GM21526 (cell line): ENCODE measurements at regions not wholly inside any gene's neighbourhood (a gene's known extent, or its start where the extent isn't known, plus 50 kb on each side); places are given as distances from the start of the nearest gene placed in this dataset.
"Not testable (repeated sequence)": the region's sequence is repeated elsewhere in the genome, so short reads cannot be mapped to it uniquely, and the experiment has no call there.

ENCODE experiments used
- ATAC-seq: cut with Tn5 transposase; IDR thresholded peaks from one replicate; pipeline ENCODE4 v1.9.1; 2021; ENCODE audit warnings: moderate library complexity; ENCODE audit not compliant: unreplicated experiment, low FRiP score

GRCh38 chr2:87500951-87501350 is 246.9 kb upstream of the PLGLB2 start:
- ATAC-seq: not testable (repeated sequence)

DNA sequence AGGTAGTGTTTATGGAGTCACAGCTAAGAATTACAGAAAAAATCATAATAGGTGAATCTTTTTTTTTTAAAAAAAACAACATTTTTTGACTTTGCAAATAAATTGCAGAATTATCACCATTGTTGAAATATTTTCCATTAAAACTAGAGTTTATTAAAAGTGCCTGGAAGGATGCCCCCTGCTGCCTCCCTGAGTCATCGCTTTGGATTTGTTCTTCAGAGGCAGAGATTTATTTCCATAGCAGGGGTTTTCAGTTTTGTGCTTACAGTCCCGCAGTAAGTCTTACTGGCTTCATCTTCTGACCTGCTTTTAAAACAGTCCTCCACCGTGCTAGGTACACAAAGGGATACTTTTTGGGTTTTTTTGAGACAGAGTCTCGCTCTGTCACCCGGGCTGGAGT is 244.9 kb upstream of the PLGLB2 start:
- ATAC-seq: not testable (repeated sequence)

DNA sequence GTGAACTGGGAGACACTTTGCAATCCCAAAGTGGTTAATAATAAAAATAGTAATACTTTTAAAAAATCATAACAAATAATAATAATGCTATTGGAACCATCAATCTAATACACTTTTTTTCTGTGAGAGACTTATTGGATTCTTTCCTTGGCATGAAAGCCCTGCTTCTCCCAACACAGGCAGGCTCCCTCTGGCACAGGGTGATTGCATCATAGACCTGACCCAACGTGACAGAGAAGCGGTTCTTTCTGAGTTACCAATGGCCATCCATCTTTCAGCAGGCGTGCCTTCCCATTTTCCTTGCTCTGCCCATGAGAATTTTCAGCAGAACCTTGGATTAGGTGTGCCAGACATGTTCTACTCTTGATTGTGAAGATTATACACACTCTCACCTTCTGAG is 242.6 kb upstream of the PLGLB2 start:
- not testable (repeated sequence) for ATAC-seq

DNA sequence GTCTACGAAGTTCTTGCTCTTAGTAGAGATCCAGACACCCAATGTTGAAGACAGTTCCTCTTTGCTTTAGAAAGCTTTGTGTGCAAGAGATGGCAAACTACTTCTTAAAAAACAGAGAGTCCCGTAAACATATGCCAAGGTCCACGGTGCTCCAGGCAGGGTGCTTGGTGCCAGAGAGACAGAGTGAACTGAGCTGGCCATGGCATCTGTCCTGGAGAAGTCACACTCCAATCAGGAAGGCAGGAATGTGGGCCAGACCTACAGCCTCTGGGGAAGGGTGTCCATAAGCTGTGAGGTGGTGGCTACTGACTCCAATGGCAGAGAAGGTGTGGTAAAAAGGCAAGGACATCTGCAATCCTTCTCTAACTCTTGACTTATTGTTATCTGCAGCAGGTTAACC is 242.0 kb upstream of the PLGLB2 start:
- ATAC-seq: not testable (repeated sequence)

GRCh38 chr2:87507378-87508348 is 240.2 kb upstream of the PLGLB2 start:
- not testable (repeated sequence) for ATAC-seq

DNA sequence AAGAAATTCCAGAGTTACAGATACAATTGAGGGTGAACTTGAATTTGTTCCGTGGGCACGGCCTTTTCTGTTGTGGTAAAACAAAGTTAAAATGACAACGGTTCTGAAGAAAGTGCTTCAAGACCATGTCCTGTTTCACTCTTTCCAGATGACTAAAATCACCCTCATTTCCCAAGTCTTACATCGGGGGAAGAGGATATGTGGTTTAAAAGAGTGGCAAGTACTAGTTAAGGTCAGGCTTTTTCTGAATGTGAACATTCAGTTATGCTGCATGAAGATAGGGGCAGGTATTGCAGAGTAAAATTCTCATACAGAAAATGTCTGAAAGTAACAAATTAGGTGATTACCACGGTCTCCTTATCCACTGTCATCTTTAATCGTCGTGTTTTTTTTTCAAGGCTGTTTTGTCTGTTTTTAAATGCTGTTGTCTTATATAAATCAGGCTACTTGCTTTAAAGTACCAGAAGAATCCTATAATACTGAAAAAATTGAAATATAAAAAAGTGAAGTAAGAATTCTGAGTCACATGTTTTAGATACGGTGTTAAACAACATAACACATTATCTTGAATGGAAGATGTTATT is 236.6 kb upstream of the PLGLB2 start:
- not testable (repeated sequence) for ATAC-seq

GRCh38 chr2:87512864-87513530 is 234.9 kb upstream of the PLGLB2 start:
- not testable (repeated sequence) for ATAC-seq

- ATAC-seq: not testable (repeated sequence)
Measured at GRCh38 chr2:87514034-87514433, 233.9 kb upstream of the PLGLB2 start.

GRCh38 chr2:87514515-87514914 is 233.4 kb upstream of the PLGLB2 start:
- ATAC-seq: not testable (repeated sequence)

DNA sequence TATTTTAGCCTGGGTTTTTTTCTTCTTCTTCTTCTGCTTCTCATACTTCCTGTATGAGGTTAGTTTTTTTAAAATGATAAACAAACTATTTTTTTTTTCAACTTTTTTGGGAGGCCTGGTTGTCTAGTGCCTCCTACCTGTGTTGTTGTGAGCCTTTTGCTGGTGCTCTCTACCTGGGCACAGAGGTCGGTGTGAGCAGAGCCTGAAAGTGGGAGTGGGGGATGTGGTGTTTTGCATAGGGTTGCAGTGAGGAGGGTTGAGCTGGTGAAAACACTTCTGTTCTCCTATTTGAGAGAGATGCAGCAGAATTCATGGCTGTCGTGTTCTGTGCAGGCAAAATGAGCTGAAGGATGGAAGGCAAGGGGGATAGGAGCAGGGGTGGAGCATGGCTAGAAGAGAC is 232.7 kb upstream of the PLGLB2 start:
- not testable (repeated sequence) for ATAC-seq

GRCh38 chr2:87515875-87516274 is 232.0 kb upstream of the PLGLB2 start:
- not testable (repeated sequence) for ATAC-seq

DNA sequence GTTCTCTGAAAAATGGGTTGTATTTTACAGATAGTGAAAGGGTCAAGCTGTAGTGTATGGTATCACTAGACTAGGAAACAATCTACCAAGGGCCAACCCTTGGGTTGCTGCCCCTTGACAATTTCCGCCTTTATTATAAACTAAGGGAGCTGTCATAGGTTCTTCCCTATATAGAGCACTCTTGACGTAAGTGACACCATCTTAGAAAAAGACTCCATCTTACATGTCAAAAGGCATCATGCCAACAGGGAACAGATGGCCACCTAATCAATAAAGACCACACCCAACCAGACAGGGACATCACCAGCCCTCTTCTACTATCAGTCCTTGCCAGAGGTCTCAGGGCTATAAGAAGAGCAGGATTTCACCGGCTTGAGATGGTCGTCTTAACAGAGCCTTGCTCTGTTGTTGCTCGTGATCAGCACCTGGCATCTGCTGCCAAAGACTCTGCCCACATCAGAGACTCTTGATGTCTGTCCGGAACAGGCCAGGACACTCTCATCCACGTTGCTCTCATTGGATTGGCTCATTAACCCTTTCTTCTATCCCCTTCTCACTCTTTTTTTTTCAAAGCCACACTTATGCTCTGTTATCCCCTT is 231.4 kb upstream of the PLGLB2 start:
- not testable (repeated sequence) for ATAC-seq

DNA sequence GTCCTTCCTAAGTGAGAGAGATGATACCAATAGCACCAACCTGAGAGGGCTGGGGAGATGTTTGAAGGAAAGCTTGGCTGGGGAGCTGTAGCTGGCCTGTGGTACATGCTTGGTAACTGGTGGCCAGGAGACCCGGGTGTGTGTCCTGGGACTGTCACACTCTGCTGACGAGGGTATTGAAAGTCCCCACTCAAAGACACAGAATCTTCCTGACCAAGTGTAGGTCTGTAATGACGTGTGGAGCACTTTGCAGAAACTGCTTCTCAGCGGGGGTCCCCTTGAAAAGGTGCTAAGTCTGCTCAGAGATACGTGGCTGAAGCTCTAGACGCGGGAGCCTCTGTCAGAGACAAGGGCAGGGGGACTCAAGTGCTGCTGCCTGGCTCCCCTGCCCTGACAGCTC is 230.4 kb upstream of the PLGLB2 start:
- ATAC-seq: not testable (repeated sequence)

- not testable (repeated sequence) for ATAC-seq
Measured at GRCh38 chr2:87518066-87518465, 229.8 kb upstream of the PLGLB2 start.

GRCh38 chr2:87518547-87518946 is 229.3 kb upstream of the PLGLB2 start:
- not testable (repeated sequence) for ATAC-seq

DNA sequence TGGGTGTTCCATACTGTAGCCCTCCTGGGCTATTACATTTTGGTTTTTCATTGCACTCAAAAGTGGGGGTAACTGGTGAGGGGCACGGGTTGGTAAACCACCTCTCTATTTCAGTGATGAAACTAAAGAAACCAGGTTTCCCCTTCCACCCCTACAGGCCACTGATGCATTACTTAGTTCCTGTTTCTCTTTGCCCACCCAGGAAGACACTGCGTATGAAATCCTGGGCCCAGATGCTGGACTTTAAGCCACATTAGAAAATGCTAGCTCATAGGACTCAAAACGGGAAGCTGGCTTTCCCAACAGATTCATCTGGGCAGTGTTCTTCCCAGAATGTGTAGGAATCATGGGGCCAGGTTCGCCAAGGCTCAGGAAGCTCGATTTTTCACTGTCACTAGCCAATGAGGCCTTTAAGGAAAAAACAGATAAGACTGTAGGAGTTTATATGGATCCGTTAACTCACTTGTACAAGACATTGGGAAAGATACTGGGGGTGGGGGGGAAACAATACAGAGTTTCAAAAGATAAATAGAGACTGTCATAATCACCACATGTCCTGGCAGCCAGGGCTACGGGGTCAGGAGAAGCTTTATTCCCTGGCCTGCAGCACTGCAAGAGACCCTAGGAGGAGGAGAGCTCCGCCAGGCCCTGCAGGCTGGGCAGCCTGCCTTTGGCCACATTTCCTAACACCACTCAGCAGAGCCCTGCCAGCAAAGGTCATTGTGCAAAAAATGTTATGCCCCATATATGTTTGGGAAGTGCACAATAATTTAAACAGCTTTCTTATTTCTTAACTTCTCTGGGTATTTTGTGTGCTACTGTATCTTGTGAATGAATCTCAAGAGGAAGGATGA is 228.5 kb upstream of the PLGLB2 start:
- ATAC-seq: peak; percentile 35

GRCh38 chr2:87521057-87521456 is 226.8 kb upstream of the PLGLB2 start:
- peak; percentile 39 for ATAC-seq

DNA sequence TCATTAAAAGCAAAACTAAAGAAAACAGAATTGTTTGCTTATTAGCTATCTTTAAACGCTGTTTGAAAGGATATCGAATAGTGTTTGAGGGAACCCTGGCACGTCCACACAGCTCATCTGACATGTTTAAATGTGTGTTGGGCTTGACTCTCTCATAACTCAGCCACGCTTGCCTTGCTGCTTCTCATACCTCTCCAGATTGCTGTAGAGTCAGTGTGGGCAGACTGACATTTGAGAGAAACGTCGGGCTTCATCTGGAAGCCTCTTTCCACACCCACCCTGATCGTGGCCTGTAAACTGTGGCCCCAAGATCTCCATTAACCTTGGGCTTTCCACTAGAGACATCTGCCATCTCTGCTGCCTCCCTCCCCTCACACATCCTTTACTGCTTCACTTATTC is 226.4 kb upstream of the PLGLB2 start:
- not testable (repeated sequence) for ATAC-seq

- ATAC-seq: not testable (repeated sequence)
Measured at GRCh38 chr2:87524619-87525188, 223.2 kb upstream of the PLGLB2 start.
